ENCODE measurements at regions not wholly inside any gene's neighbourhood (a gene's known extent, or its start where the extent isn't known, plus 50 kb on each side); places are given as distances from the start of the nearest gene placed in this dataset.

DNA sequence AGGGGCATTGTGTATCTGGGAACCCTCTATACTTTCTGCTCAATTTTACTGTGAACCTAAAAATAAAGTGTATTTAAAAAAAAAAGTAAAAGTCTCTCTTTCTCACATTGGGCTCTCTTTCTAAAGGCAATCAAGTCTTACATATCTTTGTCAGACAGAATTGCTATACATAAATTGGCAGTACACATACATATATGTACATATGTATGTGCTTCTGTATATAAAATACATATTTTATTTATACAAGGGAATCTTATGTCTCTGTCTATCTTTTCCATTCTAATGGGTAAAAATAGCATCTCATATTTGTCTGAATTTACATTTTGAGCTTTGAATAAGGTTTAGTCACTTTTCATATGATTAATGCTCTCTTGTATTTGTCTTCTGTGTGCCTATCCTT lies 348.8 kb downstream of the SPATA31D1 start:
- TF ChIP-seq, protein P1, sequence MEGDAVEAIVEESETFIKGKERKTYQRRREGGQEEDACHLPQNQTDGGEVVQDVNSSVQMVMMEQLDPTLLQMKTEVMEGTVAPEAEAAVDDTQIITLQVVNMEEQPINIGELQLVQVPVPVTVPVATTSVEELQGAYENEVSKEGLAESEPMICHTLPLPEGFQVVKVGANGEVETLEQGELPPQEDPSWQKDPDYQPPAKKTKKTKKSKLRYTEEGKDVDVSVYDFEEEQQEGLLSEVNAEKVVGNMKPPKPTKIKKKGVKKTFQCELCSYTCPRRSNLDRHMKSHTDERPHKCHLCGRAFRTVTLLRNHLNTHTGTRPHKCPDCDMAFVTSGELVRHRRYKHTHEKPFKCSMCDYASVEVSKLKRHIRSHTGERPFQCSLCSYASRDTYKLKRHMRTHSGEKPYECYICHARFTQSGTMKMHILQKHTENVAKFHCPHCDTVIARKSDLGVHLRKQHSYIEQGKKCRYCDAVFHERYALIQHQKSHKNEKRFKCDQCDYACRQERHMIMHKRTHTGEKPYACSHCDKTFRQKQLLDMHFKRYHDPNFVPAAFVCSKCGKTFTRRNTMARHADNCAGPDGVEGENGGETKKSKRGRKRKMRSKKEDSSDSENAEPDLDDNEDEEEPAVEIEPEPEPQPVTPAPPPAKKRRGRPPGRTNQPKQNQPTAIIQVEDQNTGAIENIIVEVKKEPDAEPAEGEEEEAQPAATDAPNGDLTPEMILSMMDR (IDR thresholded peaks at IDR 0.05), result no peak
- no peak for TF ChIP-seq POLR2A (IDR thresholded peaks at IDR 0.05)

Data from testis (tissue), 2 donors.